PC-9 (cell line): ENCODE measurements at regions not wholly inside any gene's neighbourhood (a gene's known extent, or its start where the extent isn't known, plus 50 kb on each side); places are given as distances from the start of the nearest gene placed in this dataset.

Source experiments
- EZH2 ChIP-seq: fragments of 200-600 bp; sonication (generic); IDR thresholded peaks from 2 replicates; pipeline ENCODE4 v1.8.0; 2017; ENCODE audit warnings: antibody characterized with exemption, low read depth
- TF ChIP-seq, protein P1 (sequence below): fragments of 200-600 bp; sonication (generic); conservative IDR thresholded peaks from 2 replicates; pipeline ENCODE4 v1.6.1; 2017; ENCODE audit warnings: mixed run types, antibody characterized with exemption, mild to moderate bottlenecking, moderate library complexity

GRCh38 chr3:159137949-159138348 lies 336.1 kb downstream of the MFSD1 start:
- TF ChIP-seq, protein P1, sequence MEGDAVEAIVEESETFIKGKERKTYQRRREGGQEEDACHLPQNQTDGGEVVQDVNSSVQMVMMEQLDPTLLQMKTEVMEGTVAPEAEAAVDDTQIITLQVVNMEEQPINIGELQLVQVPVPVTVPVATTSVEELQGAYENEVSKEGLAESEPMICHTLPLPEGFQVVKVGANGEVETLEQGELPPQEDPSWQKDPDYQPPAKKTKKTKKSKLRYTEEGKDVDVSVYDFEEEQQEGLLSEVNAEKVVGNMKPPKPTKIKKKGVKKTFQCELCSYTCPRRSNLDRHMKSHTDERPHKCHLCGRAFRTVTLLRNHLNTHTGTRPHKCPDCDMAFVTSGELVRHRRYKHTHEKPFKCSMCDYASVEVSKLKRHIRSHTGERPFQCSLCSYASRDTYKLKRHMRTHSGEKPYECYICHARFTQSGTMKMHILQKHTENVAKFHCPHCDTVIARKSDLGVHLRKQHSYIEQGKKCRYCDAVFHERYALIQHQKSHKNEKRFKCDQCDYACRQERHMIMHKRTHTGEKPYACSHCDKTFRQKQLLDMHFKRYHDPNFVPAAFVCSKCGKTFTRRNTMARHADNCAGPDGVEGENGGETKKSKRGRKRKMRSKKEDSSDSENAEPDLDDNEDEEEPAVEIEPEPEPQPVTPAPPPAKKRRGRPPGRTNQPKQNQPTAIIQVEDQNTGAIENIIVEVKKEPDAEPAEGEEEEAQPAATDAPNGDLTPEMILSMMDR, result no peak
- no peak for TF ChIP-seq EZH2
